LNCAP (cell line): ENCODE measurements at regions not wholly inside any gene's neighbourhood (a gene's known extent, or its start where the extent isn't known, plus 50 kb on each side); places are given as distances from the start of the nearest gene placed in this dataset.

Experiments
- TF ChIP-seq, protein P1 (sequence below): fragments of 450-650 bp; IDR thresholded peaks from 2 replicates; pipeline ENCODE4 v1.5.1; 2017; ENCODE audit warnings: mild to moderate bottlenecking

DNA sequence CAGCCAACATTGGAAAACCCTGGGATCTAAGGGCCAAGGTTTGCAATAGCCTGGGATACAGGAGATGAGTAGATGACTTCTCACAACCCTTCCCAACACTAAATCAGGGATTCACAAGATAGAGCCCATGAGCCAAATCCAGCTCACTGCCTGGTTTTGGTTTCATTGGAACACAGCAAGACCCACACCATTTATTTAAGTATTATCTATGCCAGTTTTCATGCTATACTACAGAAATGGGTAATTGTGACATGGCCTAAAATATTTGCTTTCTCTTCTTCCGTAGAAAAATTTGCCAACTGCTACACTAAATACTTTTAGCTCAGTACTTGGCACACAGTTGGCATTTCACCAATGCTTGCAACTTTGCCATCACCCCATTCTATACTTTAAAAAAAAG lies 132.0 kb upstream of the LMCD1 start:
- TF ChIP-seq, protein P1, sequence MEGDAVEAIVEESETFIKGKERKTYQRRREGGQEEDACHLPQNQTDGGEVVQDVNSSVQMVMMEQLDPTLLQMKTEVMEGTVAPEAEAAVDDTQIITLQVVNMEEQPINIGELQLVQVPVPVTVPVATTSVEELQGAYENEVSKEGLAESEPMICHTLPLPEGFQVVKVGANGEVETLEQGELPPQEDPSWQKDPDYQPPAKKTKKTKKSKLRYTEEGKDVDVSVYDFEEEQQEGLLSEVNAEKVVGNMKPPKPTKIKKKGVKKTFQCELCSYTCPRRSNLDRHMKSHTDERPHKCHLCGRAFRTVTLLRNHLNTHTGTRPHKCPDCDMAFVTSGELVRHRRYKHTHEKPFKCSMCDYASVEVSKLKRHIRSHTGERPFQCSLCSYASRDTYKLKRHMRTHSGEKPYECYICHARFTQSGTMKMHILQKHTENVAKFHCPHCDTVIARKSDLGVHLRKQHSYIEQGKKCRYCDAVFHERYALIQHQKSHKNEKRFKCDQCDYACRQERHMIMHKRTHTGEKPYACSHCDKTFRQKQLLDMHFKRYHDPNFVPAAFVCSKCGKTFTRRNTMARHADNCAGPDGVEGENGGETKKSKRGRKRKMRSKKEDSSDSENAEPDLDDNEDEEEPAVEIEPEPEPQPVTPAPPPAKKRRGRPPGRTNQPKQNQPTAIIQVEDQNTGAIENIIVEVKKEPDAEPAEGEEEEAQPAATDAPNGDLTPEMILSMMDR: no peak

DNA sequence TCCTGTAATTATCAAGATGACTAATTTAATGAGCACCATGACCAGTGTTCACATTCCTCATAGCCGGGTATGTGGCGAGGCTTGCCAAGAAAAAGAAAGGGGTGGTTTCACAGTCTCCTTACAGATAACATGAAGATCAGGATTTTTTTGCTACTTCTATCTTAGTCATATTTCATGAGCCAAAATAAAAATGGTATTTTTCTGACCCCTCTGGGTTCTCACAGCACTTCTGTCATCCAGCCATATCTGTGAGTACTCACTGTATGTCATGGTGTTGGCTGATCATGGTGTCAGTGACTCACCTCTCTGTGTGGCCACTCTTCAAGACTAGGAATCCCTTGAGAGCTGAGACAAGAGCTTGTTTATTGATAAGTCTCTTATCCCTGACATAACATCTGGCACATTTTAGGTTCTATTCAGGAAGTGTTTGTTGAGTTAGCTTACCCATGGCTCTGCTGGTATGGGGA lies 130.5 kb upstream of the LMCD1 start:
- TF ChIP-seq, protein P1: no peak

DNA sequence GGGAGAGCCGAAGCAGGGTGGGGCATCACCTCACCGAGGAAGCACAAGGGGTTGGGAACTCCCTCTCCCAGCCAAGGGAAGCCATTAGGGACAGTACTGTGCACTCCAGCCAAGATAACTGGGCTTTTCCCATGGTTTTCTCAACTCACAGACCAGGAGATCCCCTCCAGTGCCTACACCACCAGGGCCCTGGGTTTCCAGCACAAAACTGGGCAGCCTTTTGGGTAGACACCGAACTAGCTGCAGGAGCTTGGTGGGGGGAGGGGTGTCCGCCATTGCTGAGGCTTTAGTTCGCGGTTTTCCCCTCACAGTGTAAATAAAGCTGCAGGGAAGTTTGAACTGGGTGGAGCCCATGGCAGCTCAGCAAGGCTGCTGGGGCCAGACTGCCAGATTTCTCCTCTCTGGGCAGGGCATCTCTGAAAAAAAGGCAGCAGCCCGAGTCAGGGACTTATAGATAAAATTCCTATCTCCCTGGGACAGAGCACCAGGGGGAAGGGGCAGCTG lies 129.6 kb upstream of the LMCD1 start:
- TF ChIP-seq, protein P1: no peak

DNA sequence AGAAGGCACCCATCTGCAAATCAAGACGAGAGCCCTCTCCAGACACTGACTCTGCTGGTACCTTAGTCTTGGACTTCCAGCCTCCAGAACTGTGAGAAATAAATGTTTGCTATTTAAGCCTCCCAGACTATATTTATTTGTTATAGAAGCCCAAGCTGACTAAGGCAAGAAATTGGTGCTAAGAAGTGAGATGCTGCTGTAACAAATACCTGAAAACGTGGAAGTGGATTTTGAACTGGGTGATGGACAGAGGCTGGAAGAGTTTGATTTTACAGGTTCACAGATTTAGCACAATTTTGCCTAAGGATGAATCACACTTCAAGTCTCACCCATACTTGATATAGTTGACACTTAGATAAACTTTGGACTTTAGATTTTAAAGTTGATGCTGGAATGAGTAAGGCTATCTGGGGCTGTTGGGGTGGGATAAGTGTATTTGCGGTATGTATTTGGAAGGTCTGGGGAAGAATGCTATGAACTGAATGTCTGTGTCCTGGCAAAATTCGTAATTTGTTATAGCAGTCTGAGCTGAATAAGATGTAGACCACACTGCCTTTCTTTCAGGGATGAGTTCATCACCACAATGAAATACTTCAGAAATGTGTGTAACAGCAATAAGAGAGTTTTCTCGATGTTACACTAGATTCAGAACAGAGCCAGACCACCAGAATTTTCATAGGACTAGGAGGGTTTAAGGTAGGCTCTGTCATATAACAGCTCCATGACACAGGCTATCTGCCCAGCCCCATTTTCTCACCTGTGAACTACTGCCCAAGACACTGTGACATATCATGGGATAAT lies 120.5 kb upstream of the LMCD1 start:
- TF ChIP-seq, protein P1: no peak

DNA sequence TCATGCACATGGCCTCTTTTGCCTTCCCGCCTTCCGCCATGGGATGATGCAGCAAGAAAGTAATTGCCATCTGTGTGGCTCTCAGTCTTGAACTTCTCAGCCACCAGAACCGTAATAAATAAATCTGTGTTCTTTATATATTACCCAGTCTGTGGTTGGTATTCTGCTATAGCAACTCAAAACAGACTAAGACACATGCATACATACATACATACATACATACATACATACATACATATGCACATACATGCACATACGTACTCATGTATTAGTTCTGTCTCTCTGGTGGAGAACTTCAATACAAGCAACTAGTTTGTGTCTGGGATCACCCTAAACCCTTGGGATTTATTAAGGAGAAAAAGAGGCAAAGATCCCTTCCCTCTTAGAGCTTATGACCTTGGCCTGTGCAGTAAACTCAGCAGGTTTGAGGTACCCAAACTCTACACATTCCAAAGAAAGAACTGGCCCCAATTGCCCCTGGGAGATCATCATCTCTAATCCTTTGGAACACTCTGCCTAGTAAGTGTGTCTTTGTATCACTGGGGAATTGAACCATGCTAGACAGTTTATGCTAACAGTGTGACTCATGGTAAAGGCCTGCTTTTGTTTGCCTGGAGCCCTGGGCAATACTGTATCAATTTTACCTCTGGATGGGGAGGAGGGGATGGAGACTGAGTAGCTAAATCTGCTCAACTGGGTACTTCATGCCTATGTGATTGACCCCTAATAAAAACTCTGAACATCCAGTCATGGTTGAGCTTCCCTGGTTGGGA lies 115.6 kb upstream of the LMCD1 start:
- TF ChIP-seq, protein P1: no peak

DNA sequence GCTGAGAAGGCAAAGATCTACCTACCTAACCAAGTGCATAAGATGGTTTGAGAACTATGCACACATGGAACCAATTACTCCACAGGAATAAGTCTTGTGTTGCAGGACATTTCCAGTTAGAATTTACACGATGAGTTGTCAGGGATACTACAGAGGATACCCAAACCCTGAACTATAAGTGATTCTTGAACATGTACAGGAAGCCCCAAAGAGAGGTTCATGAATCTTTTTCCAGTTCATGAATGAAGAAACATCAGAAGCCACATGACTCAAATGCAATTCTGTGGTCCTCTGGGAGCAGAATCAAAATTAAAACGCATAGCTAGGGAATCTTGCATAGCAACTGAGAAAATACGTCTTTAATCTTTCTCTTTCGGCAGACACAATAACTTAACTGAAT lies 114.1 kb upstream of the LMCD1 start:
- TF ChIP-seq, protein P1: no peak

DNA sequence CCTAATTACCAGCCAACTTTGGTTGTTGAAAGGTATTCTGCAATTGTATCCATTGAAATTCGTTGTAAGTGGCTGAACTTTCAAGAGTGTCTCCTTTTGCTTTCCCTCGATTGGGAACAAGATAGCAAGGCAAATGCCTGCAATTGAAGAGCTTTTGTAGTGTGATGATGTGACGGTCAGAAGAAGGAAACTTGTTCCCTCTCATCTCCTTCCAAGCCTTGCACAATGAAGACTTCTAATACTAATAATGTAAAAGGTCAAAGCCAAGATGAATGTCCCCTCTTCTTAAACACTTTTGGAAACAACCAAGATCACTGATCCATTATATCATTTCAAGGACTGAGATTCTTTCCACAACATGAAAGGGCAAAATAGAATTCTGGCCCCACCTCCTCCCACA lies 101.9 kb upstream of the LMCD1 start:
- TF ChIP-seq, protein P1: no peak
